H9 (cell line): ENCODE measurements at regions not wholly inside any gene's neighbourhood (a gene's known extent, or its start where the extent isn't known, plus 50 kb on each side); places are given as distances from the start of the nearest gene placed in this dataset.

Experiments used
- DNase-seq: peaks from one replicate; pipeline ENCODE4 v3.0.0-alpha.2; 2017
- H2AFZ ChIP-seq: one replicate; pipeline ENCODE4 v1.6.1; 2013; ENCODE audit warnings: mild to moderate bottlenecking, low read length, control low read depth, moderate library complexity
- H2AK5ac ChIP-seq: 2 replicates; pipeline ENCODE4 v1.6.1; 2013; ENCODE audit warnings: low read length, control low read depth, mixed read lengths; ENCODE audit not compliant: insufficient read length
- H2BK120ac ChIP-seq: one replicate; pipeline ENCODE4 v1.6.1; 2013; ENCODE audit warnings: low read depth, mild to moderate bottlenecking, low read length, control low read depth, inconsistent platforms; ENCODE audit not compliant: poor library complexity, severe bottlenecking
- H2BK12ac ChIP-seq: 2 replicates; pipeline ENCODE4 v1.6.1; 2013; ENCODE audit warnings: low read length, control low read depth, mixed read lengths, low read depth; ENCODE audit not compliant: insufficient read length
- H2BK15ac ChIP-seq: 2 replicates; pipeline ENCODE4 v1.6.1; 2013; ENCODE audit warnings: low read depth, low read length, control low read depth
- H2BK20ac ChIP-seq: one replicate; pipeline ENCODE4 v1.6.1; 2013; ENCODE audit warnings: low read depth, mild to moderate bottlenecking, low read length, control low read depth, inconsistent platforms; ENCODE audit not compliant: poor library complexity, severe bottlenecking
- H2BK5ac ChIP-seq: 2 replicates; pipeline ENCODE4 v1.6.1; 2013; ENCODE audit warnings: low read length, control low read depth, mixed read lengths; ENCODE audit not compliant: insufficient read length
- H3K14ac ChIP-seq: 2 replicates; pipeline ENCODE4 v1.6.1; 2013; ENCODE audit warnings: low read length, control low read depth; ENCODE audit not compliant: insufficient read depth
- H3K18ac ChIP-seq: 2 replicates; pipeline ENCODE4 v1.6.1; 2013; ENCODE audit warnings: low read depth, mild to moderate bottlenecking, mixed read lengths, low read length, control low read depth; ENCODE audit not compliant: insufficient read length
- H3K23ac ChIP-seq: 2 replicates; pipeline ENCODE4 v1.6.1; 2013; ENCODE audit warnings: low read length, control low read depth, mixed read lengths, low read depth; ENCODE audit not compliant: insufficient read length
- H3K23me2 ChIP-seq: 2 replicates; pipeline ENCODE4 v1.6.1; 2013; ENCODE audit warnings: low read depth, mild to moderate bottlenecking, mixed read lengths, low read length, control low read depth; ENCODE audit not compliant: insufficient read length, poor library complexity, severe bottlenecking
- H3K27ac ChIP-seq: 2 replicates; pipeline ENCODE4 v1.5.1; 2013; ENCODE audit warnings: low read length, control low read depth, mixed read lengths, low read depth; ENCODE audit not compliant: insufficient read length
- H3K27me3 ChIP-seq: 2 replicates; pipeline ENCODE4 v1.6.1; 2013; ENCODE audit warnings: low read length, control low read depth, inconsistent platforms; ENCODE audit not compliant: insufficient read depth
- H3K4ac ChIP-seq: 2 replicates; pipeline ENCODE4 v1.6.1; 2013; ENCODE audit warnings: low read depth, mild to moderate bottlenecking, control low read depth, inconsistent platforms, low read length, moderate library complexity
- H3K4me1 ChIP-seq: 2 replicates; pipeline ENCODE4 v1.6.1; 2013; ENCODE audit warnings: low read length, control low read depth, inconsistent platforms; ENCODE audit not compliant: insufficient read depth
- H3K4me2 ChIP-seq: 2 replicates; pipeline ENCODE4 v1.6.1; 2013; ENCODE audit warnings: low read length, control low read depth, mixed read lengths; ENCODE audit not compliant: insufficient read length, insufficient read depth
- H3K56ac ChIP-seq: 2 replicates; pipeline ENCODE4 v1.6.1; 2013; ENCODE audit warnings: low read depth, mild to moderate bottlenecking, mixed read lengths, low read length, control low read depth; ENCODE audit not compliant: insufficient read length
- H3K79me1 ChIP-seq: 2 replicates; pipeline ENCODE4 v1.6.1; 2013; ENCODE audit warnings: low read depth, mild to moderate bottlenecking, moderate library complexity, low read length, control low read depth, inconsistent platforms; ENCODE audit not compliant: insufficient read depth, poor library complexity, severe bottlenecking
- H3K79me2 ChIP-seq: 2 replicates; pipeline ENCODE4 v1.6.1; 2013; ENCODE audit warnings: low read length, control low read depth, inconsistent platforms; ENCODE audit not compliant: insufficient read depth
- H3K9ac ChIP-seq: 2 replicates; pipeline ENCODE4 v1.6.1; 2013; ENCODE audit warnings: low read length, control low read depth, mixed read lengths; ENCODE audit not compliant: insufficient read length; ENCODE audit errors: extremely low read depth
- H3K9me3 ChIP-seq: one replicate; pipeline ENCODE4 v1.6.1; 2013; ENCODE audit warnings: low read depth, low read length, inconsistent platforms; ENCODE audit not compliant: control insufficient read depth
- H3T11ph ChIP-seq: one replicate; pipeline ENCODE4 v1.6.1; 2013; ENCODE audit warnings: mild to moderate bottlenecking, low read length, control low read depth, inconsistent platforms
- H4K20me1 ChIP-seq: one replicate; pipeline ENCODE4 v1.6.1; 2013; ENCODE audit not compliant: control insufficient read depth, insufficient read length, insufficient read depth
- H4K5ac ChIP-seq: 2 replicates; pipeline ENCODE4 v1.6.1; 2013; ENCODE audit warnings: low read depth, mild to moderate bottlenecking, mixed read lengths, low read length, control low read depth; ENCODE audit not compliant: insufficient read length
- H4K8ac ChIP-seq: replicated peaks from 2 replicates; pipeline ENCODE4 v1.6.1; 2013; ENCODE audit warnings: low read length, control low read depth, mixed read lengths, low read depth; ENCODE audit not compliant: insufficient read length
- H4K91ac ChIP-seq: 2 replicates; pipeline ENCODE4 v1.6.1; 2013; ENCODE audit warnings: low read depth, mild to moderate bottlenecking, moderate library complexity, mixed read lengths, low read length, control low read depth; ENCODE audit not compliant: insufficient read length
- H3K27ac Mint-ChIP-seq, 3 experiments: 2 replicates in 2 of 3; 3 replicates in 1 of 3; pipeline ENCODE4 v1.8.0; 2020 to 2021; ENCODE audit warnings: mixed read lengths in 3 of 3, mild to moderate bottlenecking in 1 of 3, moderate library complexity in 1 of 3
- H3K27me3 Mint-ChIP-seq: 2 replicates; pipeline ENCODE4 v1.8.0; 2021; ENCODE audit warnings: low read depth, mild to moderate bottlenecking, moderate library complexity, mixed read lengths
- H3K36me3 Mint-ChIP-seq, 3 experiments: 2 replicates in 2 of 3; 3 replicates in 1 of 3; pipeline ENCODE4 v1.8.0; 2020 to 2021; ENCODE audit warnings: low read depth in 3 of 3, mixed read lengths in 3 of 3; ENCODE audit not compliant: insufficient read depth in 1 of 3
- H3K4me1 Mint-ChIP-seq, 2 experiments: 2 replicates each; pipeline ENCODE4 v1.8.0; 2020; ENCODE audit warnings: mixed read lengths in 2 of 2
- H3K4me3 Mint-ChIP-seq, 2 experiments: 2 replicates in 1 of 2; 3 replicates in 1 of 2; pipeline ENCODE4 v1.8.0; 2020 to 2021; ENCODE audit warnings: mild to moderate bottlenecking in 2 of 2, mixed read lengths in 2 of 2, moderate library complexity in 1 of 2
- H3K9me3 Mint-ChIP-seq, 2 experiments: 2 replicates in 1 of 2; 3 replicates in 1 of 2; pipeline ENCODE4 v1.8.0; 2020; ENCODE audit warnings: mild to moderate bottlenecking in 2 of 2, mixed read lengths in 2 of 2, moderate library complexity in 1 of 2
- WGBS: extraction: QIAGEN DNeasy Blood & Tissue Kit; methylation state at CpG from one replicate; pipeline ENCODE4 v1.1.7; 2013; ENCODE audit warnings: missing lambda C conversion rate, low lambda C conversion rate, mixed read lengths; ENCODE audit not compliant: insufficient read length; ENCODE audit errors: extremely low coverage; 5-methylcytosine and 5-hydroxymethylcytosine counted together
- TF ChIP-seq, protein P1 (sequence below): fragments of 200-600 bp; sonication (generic); conservative IDR thresholded peaks from 3 replicates; pipeline ENCODE4 v1.8.0; 2021; ENCODE audit warnings: antibody characterized with exemption, mild to moderate bottlenecking

DNA sequence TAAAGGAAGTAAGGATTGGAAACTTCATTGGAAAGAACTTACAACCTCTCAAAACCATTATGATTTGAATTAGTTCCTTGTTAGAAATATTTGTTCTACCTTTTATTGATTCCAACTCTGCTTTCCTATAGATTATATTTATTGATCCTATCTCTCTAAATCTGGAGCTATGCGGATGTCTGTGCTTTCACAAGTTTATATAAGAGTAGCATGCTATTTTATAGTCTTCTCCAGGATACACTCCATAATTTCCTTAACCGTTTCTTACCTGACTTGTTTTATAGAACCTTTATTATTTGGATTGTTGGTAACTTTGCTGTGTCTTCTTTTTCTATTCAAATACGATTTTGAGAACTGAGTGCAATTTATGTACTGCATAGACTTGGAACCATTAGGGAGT, 668.1 kb downstream of the RAPGEF2 start:
- Histone ChIP-seq H3K23ac (no peak overlapping the region), H2BK20ac (no peak overlapping the region), H3K4me1 (no peaks in the 10 kb centered on the region), H3K4ac (no peak overlapping the region), H3K9ac (no peak overlapping the region), H4K8ac (no peak overlapping the region), H2BK120ac (no peak overlapping the region), H3K9me3 (no peaks in the 10 kb centered on the region), H3K18ac (no peak overlapping the region), H3K4me2 (no peak overlapping the region), H2BK5ac (no peak overlapping the region), H4K5ac (no peak overlapping the region), H4K20me1 (no peaks in the 10 kb centered on the region), H3T11ph (no peak overlapping the region), H3K79me1 (no peaks in the 10 kb centered on the region), H2BK15ac (no peak overlapping the region), H3K56ac (no peak overlapping the region), H2AK5ac (no peak overlapping the region), H3K27ac (no peak overlapping the region), H2AFZ (no peak overlapping the region), H3K23me2 (no peaks in the 10 kb centered on the region), H4K91ac (no peak overlapping the region), H2BK12ac (no peak overlapping the region), H3K27me3 (no peaks in the 10 kb centered on the region), H3K14ac (no peak overlapping the region), H3K79me2 (no peaks in the 10 kb centered on the region)
- Mint-ChIP-seq H3K36me3 (no peaks in the 10 kb centered on the region), H3K27ac (no peak overlapping the region), H3K27me3 (no peaks in the 10 kb centered on the region), H3K4me1 (no peaks in the 10 kb centered on the region), H3K9me3 (no peaks in the 10 kb centered on the region; a peak in 1 of 5 replicates), H3K4me3 (no peak overlapping the region)
- TF ChIP-seq, protein P1, sequence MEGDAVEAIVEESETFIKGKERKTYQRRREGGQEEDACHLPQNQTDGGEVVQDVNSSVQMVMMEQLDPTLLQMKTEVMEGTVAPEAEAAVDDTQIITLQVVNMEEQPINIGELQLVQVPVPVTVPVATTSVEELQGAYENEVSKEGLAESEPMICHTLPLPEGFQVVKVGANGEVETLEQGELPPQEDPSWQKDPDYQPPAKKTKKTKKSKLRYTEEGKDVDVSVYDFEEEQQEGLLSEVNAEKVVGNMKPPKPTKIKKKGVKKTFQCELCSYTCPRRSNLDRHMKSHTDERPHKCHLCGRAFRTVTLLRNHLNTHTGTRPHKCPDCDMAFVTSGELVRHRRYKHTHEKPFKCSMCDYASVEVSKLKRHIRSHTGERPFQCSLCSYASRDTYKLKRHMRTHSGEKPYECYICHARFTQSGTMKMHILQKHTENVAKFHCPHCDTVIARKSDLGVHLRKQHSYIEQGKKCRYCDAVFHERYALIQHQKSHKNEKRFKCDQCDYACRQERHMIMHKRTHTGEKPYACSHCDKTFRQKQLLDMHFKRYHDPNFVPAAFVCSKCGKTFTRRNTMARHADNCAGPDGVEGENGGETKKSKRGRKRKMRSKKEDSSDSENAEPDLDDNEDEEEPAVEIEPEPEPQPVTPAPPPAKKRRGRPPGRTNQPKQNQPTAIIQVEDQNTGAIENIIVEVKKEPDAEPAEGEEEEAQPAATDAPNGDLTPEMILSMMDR: no peak
- no peak for DNase-seq
- no CpG with 5 or more reads among the region's 3 CpGs for WGBS
